GM21390 (cell line): ENCODE measurements at regions not wholly inside any gene's neighbourhood (a gene's known extent, or its start where the extent isn't known, plus 50 kb on each side); places are given as distances from the start of the nearest gene placed in this dataset.
"Not testable (repeated sequence)": the region's sequence is repeated elsewhere in the genome, so short reads cannot be mapped to it uniquely, and the experiment has no call there.

Experiments used
- ATAC-seq: cut with Tn5 transposase; IDR thresholded peaks from one replicate; pipeline ENCODE4 v1.9.1; 2021; ENCODE audit not compliant: unreplicated experiment

GRCh38 chr5:68027519-68027918 is 188.0 kb upstream of the PIK3R1 start:
- no peak for ATAC-seq

GRCh38 chr5:68026092-68026885 is 189.3 kb upstream of the PIK3R1 start:
- ATAC-seq: no peak

GRCh38 chr5:68024426-68024825 is 191.1 kb upstream of the PIK3R1 start:
- no peak for ATAC-seq

GRCh38 chr5:68021916-68022315 is 193.6 kb upstream of the PIK3R1 start:
- ATAC-seq: no peak

- ATAC-seq: no peak
These were observed 194.3 kb upstream of the PIK3R1 start for GRCh38 chr5:68021227-68021626.

- ATAC-seq: not testable (repeated sequence)
These were observed 195.0 kb upstream of the PIK3R1 start for GRCh38 chr5:68020461-68020969.

- ATAC-seq: no peak
These were observed 199.9 kb upstream of the PIK3R1 start for GRCh38 chr5:68015381-68016302.

- ATAC-seq: no peak
These were observed 202.7 kb upstream of the PIK3R1 start for GRCh38 chr5:68012831-68013230.

- no peak for ATAC-seq
These were observed 203.1 kb upstream of the PIK3R1 start for GRCh38 chr5:68012429-68012828.

- no peak for ATAC-seq
These were observed 203.8 kb upstream of the PIK3R1 start for GRCh38 chr5:68011801-68012200.

GRCh38 chr5:68011259-68011760 is 204.2 kb upstream of the PIK3R1 start:
- ATAC-seq: no peak

GRCh38 chr5:68010740-68011139 is 204.8 kb upstream of the PIK3R1 start:
- no peak for ATAC-seq

- ATAC-seq: no peak
These were observed 208.1 kb upstream of the PIK3R1 start for GRCh38 chr5:68007451-68007850.

- ATAC-seq: no peak
These were observed 212.7 kb upstream of the PIK3R1 start for GRCh38 chr5:68002836-68003235.

GRCh38 chr5:68000805-68001204 is 214.8 kb upstream of the PIK3R1 start:
- no peak for ATAC-seq

- no peak for ATAC-seq
These were observed 216.2 kb upstream of the PIK3R1 start for GRCh38 chr5:67999391-67999790.

GRCh38 chr5:67998709-67999261 is 216.8 kb upstream of the PIK3R1 start:
- ATAC-seq: no peak

GRCh38 chr5:67997892-67998457 is 217.6 kb upstream of the PIK3R1 start:
- ATAC-seq: no peak

GRCh38 chr5:67997148-67997547 is 218.4 kb upstream of the PIK3R1 start:
- ATAC-seq: no peak

GRCh38 chr5:67996596-67996995 is 219.0 kb upstream of the PIK3R1 start:
- no peak for ATAC-seq

- no peak for ATAC-seq
These were observed 222.6 kb upstream of the PIK3R1 start for GRCh38 chr5:67992923-67993322.
